ENCODE measurements at regions not wholly inside any gene's neighbourhood (a gene's known extent, or its start where the extent isn't known, plus 50 kb on each side); places are given as distances from the start of the nearest gene placed in this dataset.

DNA sequence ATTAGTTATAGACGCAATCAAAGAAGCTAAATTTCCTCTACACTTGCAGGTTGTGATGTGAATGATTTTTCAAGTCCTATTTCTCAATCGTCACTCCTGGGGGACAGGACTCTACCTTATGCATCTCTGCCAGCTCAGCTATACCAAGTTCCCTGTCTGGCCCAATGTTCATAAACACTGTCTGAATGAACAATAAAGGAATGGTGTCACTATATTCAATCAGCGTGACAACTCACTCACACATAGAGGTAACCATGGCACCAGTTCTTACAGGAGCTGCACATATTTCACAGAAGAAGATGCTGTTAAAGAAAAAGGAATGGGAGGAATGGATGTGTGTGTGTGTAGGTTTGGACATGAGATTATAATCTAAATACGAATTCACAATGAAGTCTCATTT is 280.6 kb downstream of the PPP1R2C start:
- ATAC-seq = no peak
- no peak for DNase-seq
- Mint-ChIP-seq H3K9me3 (ENCODE audit: insufficient read depth) (no peaks in the 10 kb centered on the region), H3K4me3 (no peak overlapping the region), H3K4me1 (ENCODE audit: low read depth) (no peaks in the 10 kb centered on the region), H3K27ac (no peak overlapping the region), H3K36me3 (ENCODE audit: low read depth) (no peaks in the 10 kb centered on the region), H3K27me3 (ENCODE audit: low read depth) (no peaks in the 10 kb centered on the region)
- ChIA-PET POLR2A (no interaction called here), CTCF (no interaction called here)

DNA sequence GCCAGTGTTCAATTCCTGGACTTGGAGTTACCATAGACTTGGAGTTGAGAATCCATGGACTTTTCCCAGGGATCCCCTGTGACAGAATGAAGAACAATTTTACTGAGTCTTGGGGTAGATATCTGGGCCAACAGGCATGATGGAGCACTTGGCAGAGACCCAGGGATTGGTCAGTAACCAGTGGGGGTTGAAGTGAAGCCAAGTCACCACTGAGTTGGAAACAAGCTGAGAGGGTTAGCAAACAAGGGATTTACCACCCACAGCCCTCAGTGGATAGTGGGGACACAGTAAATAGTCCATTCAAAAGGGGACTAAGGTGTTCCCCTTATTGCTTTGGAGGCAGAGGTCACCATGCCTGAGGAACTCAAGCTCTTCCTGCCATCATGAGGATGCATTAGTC is 281.7 kb downstream of the PPP1R2C start:
- ChIA-PET CTCF (no interaction called here), POLR2A (no interaction called here)
- no peaks in the 10 kb centered on the region for H3K9me3 Mint-ChIP-seq (ENCODE audit: insufficient read depth)
- no peaks in the 10 kb centered on the region for H3K36me3 Mint-ChIP-seq (ENCODE audit: low read depth)
- H3K4me1 Mint-ChIP-seq (ENCODE audit: low read depth) = no peaks in the 10 kb centered on the region
- no peak overlapping the region for H3K4me3 Mint-ChIP-seq
- H3K27me3 Mint-ChIP-seq (ENCODE audit: low read depth) = no peaks in the 10 kb centered on the region
- no peak for ATAC-seq
- DNase-seq = no peak
- H3K27ac Mint-ChIP-seq = no peak overlapping the region

DNA sequence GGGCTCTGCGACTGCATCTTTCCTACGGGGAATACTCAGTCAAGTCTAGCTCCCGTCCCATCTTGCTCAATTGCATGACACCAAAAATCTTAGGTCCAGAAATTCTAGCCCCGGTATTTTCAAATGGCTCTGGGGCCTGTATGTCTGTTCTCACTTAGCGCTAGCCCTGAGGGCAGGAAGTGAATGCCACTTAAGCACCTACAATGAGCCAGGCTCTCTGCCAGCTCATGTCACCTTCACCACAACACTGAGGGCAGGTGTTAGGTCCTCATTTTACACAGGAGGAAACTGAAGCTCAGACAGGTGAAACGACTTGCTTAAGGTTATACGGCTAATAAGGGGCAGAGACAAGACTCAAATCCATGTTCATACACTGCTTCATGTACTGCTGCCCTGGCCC is 282.8 kb downstream of the PPP1R2C start:
- no peak for ATAC-seq
- no peaks in the 10 kb centered on the region for H3K27me3 Mint-ChIP-seq (ENCODE audit: low read depth)

DNA sequence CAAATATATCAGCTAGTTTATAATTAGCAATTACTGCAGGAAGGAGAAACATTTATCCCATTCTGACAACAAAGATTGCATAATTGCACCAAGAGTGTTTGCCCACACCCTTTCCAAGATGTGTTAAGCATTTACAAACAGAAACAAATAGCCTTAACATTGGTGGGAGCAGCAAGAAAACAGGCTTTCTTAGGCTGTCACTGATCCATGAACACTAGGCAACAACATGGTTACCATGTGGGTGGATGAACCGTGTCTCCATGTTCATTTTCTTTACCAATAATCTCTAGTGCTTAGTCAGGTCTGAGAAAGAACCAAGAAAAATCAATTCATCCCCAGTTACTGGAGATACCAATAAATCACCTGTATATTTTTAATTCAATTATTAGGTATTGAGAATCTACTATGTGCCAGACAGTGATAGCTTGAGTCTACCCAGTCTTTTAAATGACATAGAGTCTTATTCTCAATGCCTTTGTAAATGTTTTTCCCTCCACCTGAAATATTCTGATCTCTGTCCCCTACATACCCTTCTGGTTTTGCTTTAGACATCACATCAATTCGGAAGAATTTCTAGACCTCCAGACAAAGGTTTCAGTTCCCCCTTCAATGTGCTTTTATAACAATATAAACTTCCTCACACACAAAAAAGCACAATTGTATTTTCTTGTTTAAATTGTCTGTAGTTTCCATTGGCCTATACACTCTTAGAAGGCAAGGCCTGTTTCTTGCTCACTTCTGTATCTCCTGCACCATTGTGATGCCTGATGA is 286.6 kb downstream of the PPP1R2C start:
- CTCF ChIA-PET = interaction anchor here (1.0 kb wide), 1 partner anchor 858 kb away, joined by 3 read pairs; no protein-coding TSS in a partner anchor
- no peaks in the 10 kb centered on the region for H3K27me3 Mint-ChIP-seq (ENCODE audit: low read depth)
- H3K27ac Mint-ChIP-seq = no peak overlapping the region
- POLR2A ChIA-PET = no interaction called here
- no peak overlapping the region for H3K4me3 Mint-ChIP-seq
- no peaks in the 10 kb centered on the region for H3K36me3 Mint-ChIP-seq (ENCODE audit: low read depth)
- DNase-seq (no peak), ATAC-seq (no peak)
- H3K9me3 Mint-ChIP-seq (ENCODE audit: insufficient read depth) = no peaks in the 10 kb centered on the region
- no peaks in the 10 kb centered on the region for H3K4me1 Mint-ChIP-seq (ENCODE audit: low read depth)

More for the DNA sequence above, 282.8 kb downstream of the PPP1R2C start:
- POLR2A ChIA-PET = no interaction called here
- Mint-ChIP-seq H3K27ac (no peak overlapping the region), H3K4me3 (no peak overlapping the region), H3K36me3 (ENCODE audit: low read depth) (no peaks in the 10 kb centered on the region), H3K9me3 (ENCODE audit: insufficient read depth) (no peaks in the 10 kb centered on the region), H3K4me1 (ENCODE audit: low read depth) (no peaks in the 10 kb centered on the region)
- no peak for DNase-seq
- CTCF ChIA-PET = no interaction called here

DNA sequence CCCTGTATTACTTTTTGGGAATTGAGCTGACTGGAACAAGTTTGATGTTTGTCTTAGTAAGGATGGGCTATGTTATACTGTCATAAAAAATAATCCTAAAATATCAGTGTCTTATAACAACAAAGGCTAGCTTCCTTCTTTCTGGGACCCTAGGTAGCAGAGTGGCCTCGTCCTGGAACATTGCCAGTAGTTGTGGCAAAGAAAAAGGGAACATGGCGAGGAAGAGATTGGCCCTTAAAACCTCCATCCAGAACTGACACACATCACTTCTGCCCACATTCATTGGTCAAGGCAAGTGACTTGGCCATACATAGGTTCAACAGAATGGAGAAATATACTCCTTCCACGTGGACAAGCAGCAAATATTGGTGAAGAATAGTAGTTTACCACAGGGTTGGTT is 287.9 kb downstream of the PPP1R2C start:
- POLR2A ChIA-PET = no interaction called here
- Mint-ChIP-seq H3K4me3 (no peak overlapping the region), H3K27me3 (ENCODE audit: low read depth) (no peaks in the 10 kb centered on the region), H3K9me3 (ENCODE audit: insufficient read depth) (no peaks in the 10 kb centered on the region), H3K36me3 (ENCODE audit: low read depth) (no peaks in the 10 kb centered on the region), H3K4me1 (ENCODE audit: low read depth) (no peaks in the 10 kb centered on the region), H3K27ac (no peak overlapping the region)
- CTCF ChIA-PET = no interaction called here
- DNase-seq (no peak), ATAC-seq (no peak)

DNA sequence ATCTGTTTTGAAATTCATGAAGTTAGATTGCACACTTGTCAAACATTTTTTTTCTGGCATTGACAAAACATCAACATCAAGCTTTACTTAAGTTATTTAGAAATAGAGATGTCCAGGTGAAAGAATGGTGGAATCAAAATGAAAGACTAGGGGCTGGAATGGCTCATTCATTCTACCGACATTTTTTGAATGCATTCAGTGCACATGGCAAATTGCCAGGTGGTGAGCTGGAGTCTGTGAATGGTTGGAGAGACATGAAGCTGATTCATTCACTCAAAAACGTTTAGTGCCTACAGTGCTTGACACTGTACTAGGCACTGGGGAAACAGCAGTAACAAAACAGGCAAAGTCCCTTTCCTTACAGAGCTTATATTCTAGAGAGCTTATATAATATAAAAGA is 292.4 kb downstream of the PPP1R2C start:
- Mint-ChIP-seq H3K27me3 (ENCODE audit: low read depth) (no peaks in the 10 kb centered on the region), H3K27ac (no peak overlapping the region), H3K4me3 (no peak overlapping the region), H3K9me3 (ENCODE audit: insufficient read depth) (no peaks in the 10 kb centered on the region), H3K36me3 (ENCODE audit: low read depth) (no peaks in the 10 kb centered on the region), H3K4me1 (ENCODE audit: low read depth) (no peaks in the 10 kb centered on the region)
- ChIA-PET POLR2A (no interaction called here), CTCF (no interaction called here)
- ATAC-seq (no peak), DNase-seq (no peak)

DNA sequence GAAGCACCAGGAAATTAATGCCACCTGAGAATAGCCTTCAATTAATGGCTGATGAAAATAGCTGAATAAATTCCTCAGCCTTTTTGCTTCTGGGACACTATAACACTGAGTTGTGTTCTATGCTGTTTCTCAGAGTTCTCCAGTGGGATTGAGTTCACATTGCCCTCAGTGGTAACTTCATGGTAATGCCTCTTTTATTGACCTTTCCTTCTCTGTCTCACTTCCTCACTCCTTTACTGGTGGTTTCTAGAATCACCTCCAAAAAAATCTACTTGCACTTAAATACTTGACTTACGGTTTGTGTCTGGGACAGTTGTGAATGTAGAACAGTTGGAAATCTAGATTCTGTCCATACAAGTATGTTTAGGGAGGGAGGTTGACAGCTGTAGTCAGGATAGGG is 293.7 kb downstream of the PPP1R2C start:
- ATAC-seq (no peak), DNase-seq (no peak)
- ChIA-PET POLR2A (no interaction called here), CTCF (no interaction called here)
- Mint-ChIP-seq H3K27ac (no peak overlapping the region), H3K36me3 (ENCODE audit: low read depth) (no peaks in the 10 kb centered on the region), H3K4me1 (ENCODE audit: low read depth) (no peaks in the 10 kb centered on the region), H3K27me3 (ENCODE audit: low read depth) (no peaks in the 10 kb centered on the region), H3K9me3 (ENCODE audit: insufficient read depth) (no peaks in the 10 kb centered on the region), H3K4me3 (no peak overlapping the region)

DNA sequence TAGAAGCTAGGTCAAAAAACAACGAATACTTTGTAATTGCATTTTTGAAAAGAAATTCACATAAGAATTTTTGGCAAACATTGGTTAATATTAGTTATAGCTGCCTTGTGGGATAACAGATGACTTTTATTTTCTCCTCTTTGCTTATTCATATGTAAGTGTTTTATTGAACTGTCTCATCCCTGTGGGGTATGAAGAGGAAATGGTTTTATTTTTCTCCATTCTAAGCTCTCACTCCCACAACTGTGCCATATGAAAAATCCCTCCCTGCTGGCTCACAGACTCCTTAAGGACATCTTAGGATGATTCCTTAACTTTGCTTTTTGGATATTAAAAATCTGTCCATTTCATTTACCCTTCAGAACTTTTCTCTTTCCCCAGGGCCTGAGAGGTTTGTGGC is 300.6 kb downstream of the PPP1R2C start:
- H3K36me3 Mint-ChIP-seq (ENCODE audit: low read depth) = no peaks in the 10 kb centered on the region
- DNase-seq = no peak
- no peaks in the 10 kb centered on the region for H3K9me3 Mint-ChIP-seq (ENCODE audit: insufficient read depth)
- ATAC-seq = no peak
- no peaks in the 10 kb centered on the region for H3K4me1 Mint-ChIP-seq (ENCODE audit: low read depth)
- ChIA-PET CTCF (no interaction called here), POLR2A (no interaction called here)
- H3K27ac Mint-ChIP-seq = no peak overlapping the region
- H3K4me3 Mint-ChIP-seq = no peak overlapping the region
- H3K27me3 Mint-ChIP-seq (ENCODE audit: low read depth) = no peaks in the 10 kb centered on the region

DNA sequence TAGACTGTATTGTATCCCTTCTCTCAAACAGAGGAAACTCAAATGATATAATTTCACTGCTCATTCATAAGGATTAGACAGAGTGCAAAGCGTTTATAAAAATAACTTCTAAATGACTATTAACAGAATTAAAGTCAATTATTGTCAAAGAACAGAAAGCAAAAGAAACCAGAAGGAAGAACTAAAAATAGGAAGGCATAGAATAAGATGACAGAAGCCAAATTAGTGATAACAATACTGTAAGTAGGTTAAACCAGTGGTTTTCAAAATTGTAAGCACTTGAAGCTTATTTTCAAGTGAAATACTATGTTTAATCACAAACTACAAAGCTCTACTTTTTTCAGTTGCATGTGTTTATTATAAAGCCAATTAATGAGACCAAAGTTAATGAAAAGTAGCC is 305.2 kb downstream of the PPP1R2C start:
- POLR2A ChIA-PET = no interaction called here
- Mint-ChIP-seq H3K27ac (no peak overlapping the region), H3K4me3 (no peak overlapping the region), H3K27me3 (ENCODE audit: low read depth) (no peaks in the 10 kb centered on the region), H3K4me1 (ENCODE audit: low read depth) (no peaks in the 10 kb centered on the region), H3K36me3 (ENCODE audit: low read depth) (no peaks in the 10 kb centered on the region), H3K9me3 (ENCODE audit: insufficient read depth) (no peaks in the 10 kb centered on the region)
- CTCF ChIA-PET = no interaction called here
- DNase-seq = no peak
- no peak for ATAC-seq

DNA sequence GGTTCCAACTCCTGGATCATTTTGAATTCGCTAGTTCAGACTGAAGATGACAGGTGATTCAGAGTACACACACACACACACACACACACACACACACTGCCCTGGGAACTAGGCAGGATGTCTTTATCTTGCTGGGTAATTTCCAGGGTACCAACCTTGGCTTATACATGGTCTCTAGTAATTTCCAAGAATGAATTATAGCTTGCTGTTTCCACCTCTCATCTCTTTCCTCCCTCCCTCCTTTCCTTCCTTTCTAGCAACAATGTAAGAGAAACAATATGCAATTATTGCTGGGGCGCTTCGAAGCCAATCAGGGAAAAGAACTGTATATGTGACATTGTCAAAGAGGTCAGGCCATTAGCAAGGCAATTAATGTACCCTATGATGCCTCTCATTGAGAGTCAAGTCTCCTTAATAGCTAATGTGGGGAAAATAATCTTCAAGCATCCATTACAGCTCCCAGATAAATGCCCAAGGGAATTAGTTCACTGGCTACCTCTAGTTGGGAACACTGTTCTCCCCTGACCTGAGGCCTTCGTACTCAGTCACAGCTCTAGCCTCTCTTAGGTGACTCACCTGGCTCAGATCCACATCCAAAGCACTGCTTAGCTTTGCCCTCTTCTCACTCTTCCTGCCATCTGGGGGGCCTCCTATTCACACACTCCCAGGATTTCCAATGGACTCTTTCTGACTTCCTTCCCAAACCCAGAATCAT is 311.5 kb downstream of the PPP1R2C start:
- Mint-ChIP-seq H3K4me3 (no peak overlapping the region), H3K36me3 (ENCODE audit: low read depth) (no peaks in the 10 kb centered on the region), H3K27me3 (ENCODE audit: low read depth) (no peaks in the 10 kb centered on the region), H3K9me3 (ENCODE audit: insufficient read depth) (no peaks in the 10 kb centered on the region), H3K4me1 (ENCODE audit: low read depth) (no peaks in the 10 kb centered on the region), H3K27ac (no peak overlapping the region)
- ATAC-seq (no peak), DNase-seq (no peak)
- ChIA-PET CTCF (no interaction called here), POLR2A (no interaction called here)

DNA sequence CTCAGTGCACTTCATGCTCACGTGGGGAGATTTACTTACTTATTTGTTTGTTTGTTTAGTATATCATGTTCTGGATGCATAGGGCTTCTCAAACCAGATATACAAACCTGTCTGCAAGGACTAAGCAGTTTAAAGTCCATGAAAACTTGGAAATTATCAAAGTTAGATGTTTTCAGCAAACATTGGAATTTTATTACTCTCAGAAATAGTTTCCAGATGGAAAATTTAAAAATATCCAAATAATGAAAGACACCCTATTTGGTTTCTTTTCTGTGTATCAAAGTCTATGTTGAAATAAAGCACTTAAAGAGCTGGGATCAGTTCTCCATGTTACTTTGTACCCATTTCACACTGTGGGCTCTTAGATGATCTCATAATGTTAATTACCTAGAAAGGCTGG is 312.1 kb downstream of the PPP1R2C start:
- CTCF ChIA-PET = no interaction called here
- POLR2A ChIA-PET = no interaction called here
- no peaks in the 10 kb centered on the region for H3K4me1 Mint-ChIP-seq (ENCODE audit: low read depth)
- ATAC-seq = no peak
- H3K27ac Mint-ChIP-seq = no peak overlapping the region
- no peaks in the 10 kb centered on the region for H3K27me3 Mint-ChIP-seq (ENCODE audit: low read depth)
- no peaks in the 10 kb centered on the region for H3K36me3 Mint-ChIP-seq (ENCODE audit: low read depth)
- H3K9me3 Mint-ChIP-seq (ENCODE audit: insufficient read depth) = no peaks in the 10 kb centered on the region
- no peak for DNase-seq
- no peak overlapping the region for H3K4me3 Mint-ChIP-seq

DNA sequence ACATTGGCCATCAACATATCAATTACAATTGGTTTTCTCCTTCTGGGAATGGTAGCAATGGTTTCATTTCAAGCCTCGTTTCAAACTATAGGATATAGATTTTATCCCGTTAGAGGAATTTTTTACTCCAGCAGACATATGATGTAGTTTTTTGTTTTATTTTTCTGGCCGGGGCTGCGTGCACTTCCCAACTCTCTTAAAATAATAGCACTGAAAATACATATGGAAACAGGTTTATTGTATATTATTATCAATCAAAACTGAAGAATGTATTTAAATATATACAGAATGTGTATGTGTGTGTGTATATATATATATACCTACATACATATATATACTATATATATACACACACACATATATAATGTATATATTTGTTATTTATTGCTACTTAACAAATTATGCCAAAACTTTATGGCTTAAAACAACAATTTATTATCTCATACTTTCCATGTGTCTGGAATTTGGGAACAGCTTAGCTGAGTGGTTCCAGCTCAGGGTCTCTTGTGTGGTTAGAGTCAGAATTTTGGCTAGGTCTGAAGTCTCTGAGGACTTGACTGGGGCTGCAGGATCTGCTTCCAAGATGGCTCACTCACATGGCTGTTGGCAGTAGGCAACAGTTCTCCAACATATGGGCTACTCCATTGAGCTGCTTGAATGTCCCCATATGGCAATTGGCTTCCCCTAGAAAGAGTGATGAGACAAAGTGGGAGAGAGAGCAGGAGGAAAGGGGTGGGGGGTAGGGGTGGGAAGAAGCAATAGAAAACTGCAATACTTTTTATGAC is 314.1 kb downstream of the PPP1R2C start:
- ATAC-seq = no peak
- H3K36me3 Mint-ChIP-seq (ENCODE audit: low read depth) = no peaks in the 10 kb centered on the region
- H3K9me3 Mint-ChIP-seq (ENCODE audit: insufficient read depth) = no peaks in the 10 kb centered on the region
- H3K4me1 Mint-ChIP-seq (ENCODE audit: low read depth) = no peaks in the 10 kb centered on the region
- ChIA-PET CTCF (no interaction called here), POLR2A (no interaction called here)
- no peak for DNase-seq
- no peaks in the 10 kb centered on the region for H3K27me3 Mint-ChIP-seq (ENCODE audit: low read depth)
- no peak overlapping the region for H3K27ac Mint-ChIP-seq
- no peak overlapping the region for H3K4me3 Mint-ChIP-seq

All from activated CD8-positive, alpha-beta T cell treated with anti-CD3 and anti-CD28 coated beads, Interleukin-2, amount 10 ng/mL, durations not matched to agents 7 days and 5 days (primary cell).